ENCODE measurements at regions not wholly inside any gene's neighbourhood (a gene's known extent, or its start where the extent isn't known, plus 50 kb on each side); places are given as distances from the start of the nearest gene placed in this dataset.
"Not testable (repeated sequence)": the region's sequence is repeated elsewhere in the genome, so short reads cannot be mapped to it uniquely, and the experiment has no call there.

DNA sequence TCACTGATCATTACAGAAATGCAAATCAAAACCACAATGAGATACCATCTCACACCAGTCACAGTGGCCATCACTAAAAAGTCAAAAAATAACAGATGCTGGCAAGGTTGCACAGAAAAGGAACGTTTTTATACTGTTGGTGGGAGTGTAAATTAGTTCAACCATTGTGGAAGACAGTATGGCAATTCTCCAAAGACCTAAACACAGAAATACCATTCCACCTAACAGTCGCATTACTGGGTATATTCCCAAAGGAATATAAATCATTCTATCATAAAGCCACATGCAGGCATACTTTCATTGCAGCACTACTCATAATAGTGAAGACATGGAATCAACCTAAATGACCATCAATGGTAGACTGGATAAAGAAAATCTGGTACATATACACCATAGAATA is 83.2 kb upstream of the ARID5B start:
- not testable (repeated sequence) for DNase-seq (ENCODE audit: extremely low read depth in 1 of 11, low read depth in 9 of 11, low spot score in 4 of 11)

DNA sequence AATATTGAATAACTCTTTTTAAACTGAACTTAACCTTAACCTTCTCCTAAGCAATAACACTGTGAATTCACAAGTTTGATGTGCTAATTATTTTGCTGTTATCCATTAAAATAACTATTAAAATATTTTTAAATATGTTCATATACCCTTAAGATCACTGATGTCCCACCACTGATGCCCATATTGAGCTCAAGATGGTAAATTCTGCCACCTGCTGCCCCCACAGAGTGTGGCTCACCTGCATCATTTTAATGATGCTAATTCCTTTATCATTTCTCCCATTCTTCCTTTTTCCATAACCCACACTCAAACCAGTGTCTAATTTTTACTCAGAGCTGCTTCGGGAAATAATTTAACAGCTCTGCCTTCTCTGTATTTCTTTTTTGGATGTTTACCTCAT is 82.3 kb upstream of the ARID5B start:
- no peak for DNase-seq (ENCODE audit: extremely low read depth in 1 of 11, low read depth in 9 of 11, low spot score in 4 of 11)

DNA sequence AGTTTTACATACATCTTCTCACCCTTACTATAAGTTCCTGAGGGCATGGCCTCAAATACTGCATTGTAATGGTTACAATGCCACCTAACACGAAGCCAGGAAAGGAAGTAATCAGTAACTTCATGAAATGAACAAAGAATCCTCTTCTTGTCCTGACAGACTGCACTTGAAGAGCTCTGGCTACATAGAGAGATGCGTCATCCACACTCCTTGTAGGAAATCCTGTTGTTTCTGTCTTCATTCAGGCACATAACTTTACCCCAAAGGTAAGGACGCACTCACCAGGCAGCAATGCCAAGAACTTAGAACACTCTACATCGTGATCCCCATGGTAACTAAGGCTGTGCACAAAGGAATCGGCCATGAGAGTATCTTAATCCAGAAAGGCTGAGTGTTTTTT is 80.3 kb upstream of the ARID5B start:
- no peak for DNase-seq (ENCODE audit: extremely low read depth in 1 of 11, low read depth in 9 of 11, low spot score in 4 of 11)

GRCh38 chr10:61821693-61822092 is 79.8 kb upstream of the ARID5B start:
- no peak for DNase-seq (ENCODE audit: extremely low read depth in 1 of 11, low read depth in 9 of 11, low spot score in 4 of 11)

- DNase-seq (ENCODE audit: extremely low read depth in 1 of 11, low read depth in 9 of 11, low spot score in 4 of 11) = no peak
Observed at GRCh38 chr10:61822096-61822495, 79.4 kb upstream of the ARID5B start.

- DNase-seq (ENCODE audit: extremely low read depth in 1 of 11, low read depth in 9 of 11, low spot score in 4 of 11) = no peak
Observed at GRCh38 chr10:61822781-61823230, 78.7 kb upstream of the ARID5B start.

- no peak for DNase-seq (ENCODE audit: extremely low read depth in 1 of 11, low read depth in 9 of 11, low spot score in 4 of 11)
Observed at GRCh38 chr10:61825001-61825400, 76.5 kb upstream of the ARID5B start.

DNA sequence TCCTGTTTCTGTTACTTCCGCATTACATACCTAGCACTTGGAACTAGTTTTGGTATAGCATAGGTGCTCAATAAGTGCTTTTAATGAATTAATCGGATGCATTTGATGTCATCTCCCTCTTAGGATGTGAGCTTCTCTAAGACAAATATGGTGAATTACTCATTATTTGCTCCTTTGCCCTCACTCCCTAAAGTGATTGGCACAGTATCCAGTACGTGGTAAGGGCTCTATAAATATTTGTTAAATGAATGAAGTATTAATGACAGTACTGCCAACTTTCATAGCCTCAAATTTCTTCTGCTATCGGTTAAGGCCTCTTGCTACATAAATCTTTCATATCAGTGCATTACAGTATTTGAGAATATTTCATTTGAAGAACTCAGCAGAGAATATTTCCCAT is 75.9 kb upstream of the ARID5B start:
- no peak for DNase-seq (ENCODE audit: extremely low read depth in 1 of 11, low read depth in 9 of 11, low spot score in 4 of 11)

- DNase-seq (ENCODE audit: extremely low read depth in 1 of 11, low read depth in 9 of 11, low spot score in 4 of 11) = no peak
Observed at GRCh38 chr10:61828034-61828433, 73.5 kb upstream of the ARID5B start.

GRCh38 chr10:61828788-61829187 is 72.7 kb upstream of the ARID5B start:
- no peak for DNase-seq (ENCODE audit: extremely low read depth in 1 of 11, low read depth in 9 of 11, low spot score in 4 of 11)

- no peak for DNase-seq (ENCODE audit: extremely low read depth in 1 of 11, low read depth in 9 of 11, low spot score in 4 of 11)
Observed at GRCh38 chr10:61830072-61830845, 71.2 kb upstream of the ARID5B start.

- DNase-seq (ENCODE audit: extremely low read depth in 1 of 11, low read depth in 9 of 11, low spot score in 4 of 11) = no peak
Observed at GRCh38 chr10:61830846-61831273, 70.6 kb upstream of the ARID5B start.

GRCh38 chr10:61832866-61833481 is 68.5 kb upstream of the ARID5B start:
- DNase-seq (ENCODE audit: extremely low read depth in 1 of 11, low read depth in 9 of 11, low spot score in 4 of 11) = no peak

- DNase-seq (ENCODE audit: extremely low read depth in 1 of 11, low read depth in 9 of 11, low spot score in 4 of 11) = no peak
Observed at GRCh38 chr10:61834519-61834918, 67.0 kb upstream of the ARID5B start.

DNA sequence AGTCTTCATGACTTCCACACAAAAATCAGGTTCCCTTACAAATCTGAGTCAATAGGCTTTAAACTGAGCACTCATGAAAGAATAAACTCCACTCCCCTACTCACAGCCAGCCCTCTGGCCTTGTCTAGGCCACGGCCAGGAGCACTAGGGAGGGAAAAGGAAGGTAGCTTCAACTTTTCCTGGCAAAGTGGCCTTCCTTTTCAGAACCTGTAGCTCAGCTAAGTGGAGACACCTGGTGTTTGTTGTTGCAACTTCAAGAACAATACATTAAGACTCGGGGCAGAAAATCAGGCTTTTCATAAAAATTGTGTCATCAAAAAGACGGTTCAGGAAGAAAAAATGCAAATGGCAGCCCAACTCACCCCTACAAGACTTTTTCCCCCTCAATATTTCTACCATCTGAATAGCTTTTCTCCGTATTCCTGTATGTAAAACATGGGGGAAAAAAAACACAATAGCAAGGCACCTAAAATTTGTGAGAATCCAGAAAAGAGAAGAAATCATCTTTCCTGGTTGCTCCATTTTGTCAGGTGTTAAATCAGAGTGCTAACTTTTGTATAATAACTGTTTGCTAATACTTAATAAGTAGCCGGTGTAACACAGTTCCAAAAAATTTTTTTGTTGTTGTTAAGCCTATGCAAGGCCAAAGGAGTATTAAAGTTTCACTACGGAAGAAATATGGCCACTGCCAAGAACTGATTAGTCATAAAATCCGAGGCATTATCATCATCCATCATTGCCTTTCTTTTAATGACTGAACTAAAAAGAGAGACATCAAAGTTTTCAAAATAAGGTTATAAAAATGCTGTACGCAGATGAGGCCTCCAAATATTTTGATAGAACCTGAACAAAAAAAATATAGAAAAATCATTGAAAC is 66.2 kb upstream of the ARID5B start:
- DNase-seq (ENCODE audit: extremely low read depth in 1 of 11, low read depth in 9 of 11, low spot score in 4 of 11) = peak in 4 of 11 donors; percentile 23 to 48 (median 30)

GRCh38 chr10:61835946-61836887 is 65.3 kb upstream of the ARID5B start:
- DNase-seq (ENCODE audit: extremely low read depth in 1 of 11, low read depth in 9 of 11, low spot score in 4 of 11) = peak in 2 of 11 donors; percentile 7 to 13

DNA sequence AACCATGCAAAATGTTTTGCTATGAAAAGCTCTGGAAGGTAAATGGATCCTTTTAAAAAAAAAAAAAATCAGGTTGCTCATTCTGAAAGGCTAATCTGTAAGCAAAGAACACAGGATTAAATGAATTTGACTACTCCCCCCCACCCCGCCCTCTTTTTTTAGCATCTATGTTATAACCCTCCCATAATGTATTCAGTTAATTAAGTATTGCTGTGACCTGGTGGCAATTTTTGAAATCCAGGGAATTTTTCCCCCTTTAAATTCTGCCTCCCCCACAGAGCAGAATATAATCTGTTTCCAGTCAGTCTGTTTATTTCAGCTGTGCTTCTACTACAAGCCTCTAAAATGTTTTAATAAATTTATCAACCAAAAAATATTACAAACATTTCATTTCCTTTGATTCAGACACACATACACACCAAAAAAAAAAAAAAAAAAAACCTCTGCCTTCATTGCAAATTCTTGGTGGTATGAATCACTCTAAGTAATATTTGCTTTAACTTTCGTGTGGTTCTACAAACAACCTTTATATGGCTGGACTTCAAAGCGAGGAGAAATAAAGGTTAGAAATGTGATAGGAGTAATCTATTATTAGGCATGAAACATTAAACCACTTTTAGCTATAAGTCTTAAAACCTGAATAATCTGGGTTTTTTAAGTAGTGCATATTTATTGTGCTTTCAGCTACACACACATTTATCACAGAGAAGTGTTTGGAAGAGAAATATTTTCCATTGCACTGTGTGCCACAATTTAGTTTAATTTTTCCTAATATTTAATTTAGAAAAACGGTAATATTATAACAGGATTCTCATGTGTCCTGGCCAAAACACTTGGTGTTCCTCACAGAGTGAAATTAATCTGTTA is 64.4 kb upstream of the ARID5B start:
- DNase-seq (ENCODE audit: extremely low read depth in 1 of 11, low read depth in 9 of 11, low spot score in 4 of 11) = peak in 3 of 11 donors; percentile 17 to 36 (median 23)

- peak in 1 of 11 donors; percentile 23 for DNase-seq (ENCODE audit: extremely low read depth in 1 of 11, low read depth in 9 of 11, low spot score in 4 of 11)
Observed at GRCh38 chr10:61837755-61838171, 63.7 kb upstream of the ARID5B start.
